H1 (cell line): ENCODE measurements at regions not wholly inside any gene's neighbourhood (a gene's known extent, or its start where the extent isn't known, plus 50 kb on each side); places are given as distances from the start of the nearest gene placed in this dataset.

Experiments used
- NRF1 ChIP-seq: IDR thresholded peaks from 2 replicates; pipeline ENCODE4 v1.6.1; 2011; ENCODE audit warnings: mild to moderate bottlenecking, low read depth, low read length, improper control_type of control experiment
- POLR2AphosphoS5 ChIP-seq: IDR thresholded peaks from 2 replicates; pipeline ENCODE4 v1.6.1; 2011; ENCODE audit warnings: low read depth, low read length
- POU5F1 ChIP-seq: IDR thresholded peaks from 2 replicates; pipeline ENCODE4 v1.6.1; 2011; ENCODE audit warnings: low read depth, mild to moderate bottlenecking, low read length, moderate library complexity
- TF ChIP-seq, protein P1 (sequence below): fragments of 300-600 bp; sonication (generic); IDR thresholded peaks from 2 replicates; pipeline ENCODE4 v1.7.1; 2012; ENCODE audit warnings: low read length, moderate library complexity, mild to moderate bottlenecking, inconsistent platforms; ENCODE audit not compliant: insufficient replicate concordance
- TF ChIP-seq, protein P2 (sequence below): IDR thresholded peaks from 2 replicates; pipeline ENCODE4 v1.6.1; 2012; ENCODE audit warnings: low read length, inconsistent platforms

DNA sequence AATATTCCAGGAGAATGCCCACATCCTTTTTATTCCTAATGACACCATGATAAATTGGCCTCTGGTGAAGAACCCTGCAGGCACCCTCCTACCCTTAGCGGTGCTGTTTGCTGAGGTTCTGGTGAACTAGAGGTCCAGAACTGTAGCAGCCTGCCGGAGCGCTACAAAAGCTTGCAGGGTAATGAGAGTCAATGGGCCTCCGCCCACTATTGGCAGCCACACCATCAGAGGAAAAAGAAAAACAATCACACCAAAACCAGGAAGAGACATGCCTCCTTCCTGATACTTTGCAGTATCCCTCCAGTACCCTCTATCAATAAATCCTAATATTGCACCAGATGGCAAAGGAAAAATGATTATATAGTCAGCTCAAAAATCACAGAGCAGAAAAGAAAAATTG, 142.9 kb downstream of the SPTSSA start (continued):
- TF ChIP-seq, protein P1, sequence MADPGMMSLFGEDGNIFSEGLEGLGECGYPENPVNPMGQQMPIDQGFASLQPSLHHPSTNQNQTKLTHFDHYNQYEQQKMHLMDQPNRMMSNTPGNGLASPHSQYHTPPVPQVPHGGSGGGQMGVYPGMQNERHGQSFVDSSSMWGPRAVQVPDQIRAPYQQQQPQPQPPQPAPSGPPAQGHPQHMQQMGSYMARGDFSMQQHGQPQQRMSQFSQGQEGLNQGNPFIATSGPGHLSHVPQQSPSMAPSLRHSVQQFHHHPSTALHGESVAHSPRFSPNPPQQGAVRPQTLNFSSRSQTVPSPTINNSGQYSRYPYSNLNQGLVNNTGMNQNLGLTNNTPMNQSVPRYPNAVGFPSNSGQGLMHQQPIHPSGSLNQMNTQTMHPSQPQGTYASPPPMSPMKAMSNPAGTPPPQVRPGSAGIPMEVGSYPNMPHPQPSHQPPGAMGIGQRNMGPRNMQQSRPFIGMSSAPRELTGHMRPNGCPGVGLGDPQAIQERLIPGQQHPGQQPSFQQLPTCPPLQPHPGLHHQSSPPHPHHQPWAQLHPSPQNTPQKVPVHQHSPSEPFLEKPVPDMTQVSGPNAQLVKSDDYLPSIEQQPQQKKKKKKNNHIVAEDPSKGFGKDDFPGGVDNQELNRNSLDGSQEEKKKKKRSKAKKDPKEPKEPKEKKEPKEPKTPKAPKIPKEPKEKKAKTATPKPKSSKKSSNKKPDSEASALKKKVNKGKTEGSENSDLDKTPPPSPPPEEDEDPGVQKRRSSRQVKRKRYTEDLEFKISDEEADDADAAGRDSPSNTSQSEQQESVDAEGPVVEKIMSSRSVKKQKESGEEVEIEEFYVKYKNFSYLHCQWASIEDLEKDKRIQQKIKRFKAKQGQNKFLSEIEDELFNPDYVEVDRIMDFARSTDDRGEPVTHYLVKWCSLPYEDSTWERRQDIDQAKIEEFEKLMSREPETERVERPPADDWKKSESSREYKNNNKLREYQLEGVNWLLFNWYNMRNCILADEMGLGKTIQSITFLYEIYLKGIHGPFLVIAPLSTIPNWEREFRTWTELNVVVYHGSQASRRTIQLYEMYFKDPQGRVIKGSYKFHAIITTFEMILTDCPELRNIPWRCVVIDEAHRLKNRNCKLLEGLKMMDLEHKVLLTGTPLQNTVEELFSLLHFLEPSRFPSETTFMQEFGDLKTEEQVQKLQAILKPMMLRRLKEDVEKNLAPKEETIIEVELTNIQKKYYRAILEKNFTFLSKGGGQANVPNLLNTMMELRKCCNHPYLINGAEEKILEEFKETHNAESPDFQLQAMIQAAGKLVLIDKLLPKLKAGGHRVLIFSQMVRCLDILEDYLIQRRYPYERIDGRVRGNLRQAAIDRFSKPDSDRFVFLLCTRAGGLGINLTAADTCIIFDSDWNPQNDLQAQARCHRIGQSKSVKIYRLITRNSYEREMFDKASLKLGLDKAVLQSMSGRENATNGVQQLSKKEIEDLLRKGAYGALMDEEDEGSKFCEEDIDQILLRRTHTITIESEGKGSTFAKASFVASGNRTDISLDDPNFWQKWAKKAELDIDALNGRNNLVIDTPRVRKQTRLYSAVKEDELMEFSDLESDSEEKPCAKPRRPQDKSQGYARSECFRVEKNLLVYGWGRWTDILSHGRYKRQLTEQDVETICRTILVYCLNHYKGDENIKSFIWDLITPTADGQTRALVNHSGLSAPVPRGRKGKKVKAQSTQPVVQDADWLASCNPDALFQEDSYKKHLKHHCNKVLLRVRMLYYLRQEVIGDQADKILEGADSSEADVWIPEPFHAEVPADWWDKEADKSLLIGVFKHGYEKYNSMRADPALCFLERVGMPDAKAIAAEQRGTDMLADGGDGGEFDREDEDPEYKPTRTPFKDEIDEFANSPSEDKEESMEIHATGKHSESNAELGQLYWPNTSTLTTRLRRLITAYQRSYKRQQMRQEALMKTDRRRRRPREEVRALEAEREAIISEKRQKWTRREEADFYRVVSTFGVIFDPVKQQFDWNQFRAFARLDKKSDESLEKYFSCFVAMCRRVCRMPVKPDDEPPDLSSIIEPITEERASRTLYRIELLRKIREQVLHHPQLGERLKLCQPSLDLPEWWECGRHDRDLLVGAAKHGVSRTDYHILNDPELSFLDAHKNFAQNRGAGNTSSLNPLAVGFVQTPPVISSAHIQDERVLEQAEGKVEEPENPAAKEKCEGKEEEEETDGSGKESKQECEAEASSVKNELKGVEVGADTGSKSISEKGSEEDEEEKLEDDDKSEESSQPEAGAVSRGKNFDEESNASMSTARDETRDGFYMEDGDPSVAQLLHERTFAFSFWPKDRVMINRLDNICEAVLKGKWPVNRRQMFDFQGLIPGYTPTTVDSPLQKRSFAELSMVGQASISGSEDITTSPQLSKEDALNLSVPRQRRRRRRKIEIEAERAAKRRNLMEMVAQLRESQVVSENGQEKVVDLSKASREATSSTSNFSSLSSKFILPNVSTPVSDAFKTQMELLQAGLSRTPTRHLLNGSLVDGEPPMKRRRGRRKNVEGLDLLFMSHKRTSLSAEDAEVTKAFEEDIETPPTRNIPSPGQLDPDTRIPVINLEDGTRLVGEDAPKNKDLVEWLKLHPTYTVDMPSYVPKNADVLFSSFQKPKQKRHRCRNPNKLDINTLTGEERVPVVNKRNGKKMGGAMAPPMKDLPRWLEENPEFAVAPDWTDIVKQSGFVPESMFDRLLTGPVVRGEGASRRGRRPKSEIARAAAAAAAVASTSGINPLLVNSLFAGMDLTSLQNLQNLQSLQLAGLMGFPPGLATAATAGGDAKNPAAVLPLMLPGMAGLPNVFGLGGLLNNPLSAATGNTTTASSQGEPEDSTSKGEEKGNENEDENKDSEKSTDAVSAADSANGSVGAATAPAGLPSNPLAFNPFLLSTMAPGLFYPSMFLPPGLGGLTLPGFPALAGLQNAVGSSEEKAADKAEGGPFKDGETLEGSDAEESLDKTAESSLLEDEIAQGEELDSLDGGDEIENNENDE, result no peak
- TF ChIP-seq NRF1 (no peak), POU5F1 (no peak), POLR2AphosphoS5 (no peak)
- TF ChIP-seq, protein P2, sequence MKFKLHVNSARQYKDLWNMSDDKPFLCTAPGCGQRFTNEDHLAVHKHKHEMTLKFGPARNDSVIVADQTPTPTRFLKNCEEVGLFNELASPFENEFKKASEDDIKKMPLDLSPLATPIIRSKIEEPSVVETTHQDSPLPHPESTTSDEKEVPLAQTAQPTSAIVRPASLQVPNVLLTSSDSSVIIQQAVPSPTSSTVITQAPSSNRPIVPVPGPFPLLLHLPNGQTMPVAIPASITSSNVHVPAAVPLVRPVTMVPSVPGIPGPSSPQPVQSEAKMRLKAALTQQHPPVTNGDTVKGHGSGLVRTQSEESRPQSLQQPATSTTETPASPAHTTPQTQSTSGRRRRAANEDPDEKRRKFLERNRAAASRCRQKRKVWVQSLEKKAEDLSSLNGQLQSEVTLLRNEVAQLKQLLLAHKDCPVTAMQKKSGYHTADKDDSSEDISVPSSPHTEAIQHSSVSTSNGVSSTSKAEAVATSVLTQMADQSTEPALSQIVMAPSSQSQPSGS, result no peak
